HL-60/S4 treated with phorbol 12-myristate 13-acetate at 8.2 ng/mL for 4 days and 3 days (cell line): ENCODE measurements at regions not wholly inside any gene's neighbourhood (a gene's known extent, or its start where the extent isn't known, plus 50 kb on each side); places are given as distances from the start of the nearest gene placed in this dataset.

Experiments
- in situ Hi-C: fragments of 300-500 bp; cut with MboI; formaldehyde crosslinking; loops from 2 replicates; pipeline ENCODE4 v1.15.0; 2022; ENCODE audit warnings: low sequenced_read_pairs

DNA sequence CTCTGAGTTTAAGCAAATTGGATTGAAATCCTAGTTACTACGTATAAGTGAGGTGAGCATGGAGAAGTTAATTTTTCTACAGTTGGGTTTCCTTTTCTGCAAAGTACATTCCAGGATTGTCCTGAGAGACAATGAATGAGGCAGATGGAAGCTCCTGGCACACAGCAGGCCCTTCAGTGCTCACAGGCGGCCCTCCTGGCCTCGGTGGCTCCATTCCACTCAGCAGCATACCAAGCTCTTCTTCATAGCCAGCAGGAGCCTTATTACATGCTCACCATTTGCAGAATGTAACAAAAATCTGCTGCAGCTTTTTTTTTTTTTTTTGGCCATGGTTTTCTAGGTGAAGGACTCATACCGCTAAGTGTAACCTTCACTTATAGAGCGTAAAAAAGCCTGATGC lies 113.2 kb upstream of the FAM9B start:
- in situ Hi-C loops = no loop called here

DNA sequence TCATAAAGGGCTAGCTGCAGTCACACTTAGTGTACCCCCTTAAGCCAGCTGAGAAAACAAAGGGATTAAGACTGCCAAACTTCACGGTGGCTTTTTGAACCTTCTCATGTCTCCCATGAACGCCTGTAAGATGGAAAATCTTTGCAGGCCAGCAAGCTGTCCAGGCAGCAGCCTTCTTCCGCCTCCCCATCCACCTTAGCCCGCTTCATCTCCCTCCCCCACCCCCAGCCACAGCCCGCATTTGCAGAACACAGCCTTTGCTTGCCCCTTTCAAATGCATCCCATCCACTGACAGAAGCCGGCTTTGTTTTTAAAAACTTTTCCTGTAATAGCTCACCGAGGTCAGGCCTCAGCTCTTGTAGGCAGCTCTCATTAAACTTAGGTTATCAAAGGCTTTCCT lies 113.8 kb upstream of the FAM9B start:
- in situ Hi-C loops = no loop called here

DNA sequence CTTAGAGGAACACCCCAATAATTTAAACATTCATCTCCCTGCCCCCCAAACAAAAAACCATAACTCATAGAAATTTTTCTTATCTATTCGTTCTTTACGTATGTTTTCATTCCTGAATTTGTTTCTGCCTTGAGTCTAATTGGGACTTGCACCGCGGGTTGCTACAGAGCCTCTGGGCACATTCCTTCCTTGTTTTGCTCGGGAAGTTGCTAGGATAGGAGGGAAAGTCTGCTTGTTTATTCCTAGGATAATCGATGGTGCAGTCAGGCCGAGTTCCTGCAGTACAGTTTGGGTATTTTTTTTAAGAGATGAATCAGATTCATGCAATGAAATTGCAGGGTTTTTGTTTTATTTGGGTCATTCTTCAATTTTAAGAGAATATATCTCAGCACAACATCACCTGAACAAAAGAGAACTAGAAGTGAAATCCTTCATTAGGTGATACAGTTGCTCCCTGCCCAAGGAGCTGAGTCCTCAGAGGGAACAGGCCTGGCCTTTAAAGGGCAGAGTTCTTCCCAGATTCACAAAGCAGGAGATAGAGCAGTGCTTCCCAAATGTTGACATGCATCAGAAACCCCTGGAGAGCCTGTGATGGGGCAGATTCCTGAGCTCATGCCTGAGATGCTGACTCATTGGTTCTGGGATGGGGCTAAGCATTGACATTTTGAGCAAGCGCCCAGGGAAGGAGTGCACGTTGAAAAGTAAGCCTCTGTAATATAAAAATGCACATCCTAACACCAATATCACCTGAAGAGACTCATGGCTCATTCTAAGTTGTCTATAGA lies 114.9 kb upstream of the FAM9B start:
- in situ Hi-C loops = no loop called here

DNA sequence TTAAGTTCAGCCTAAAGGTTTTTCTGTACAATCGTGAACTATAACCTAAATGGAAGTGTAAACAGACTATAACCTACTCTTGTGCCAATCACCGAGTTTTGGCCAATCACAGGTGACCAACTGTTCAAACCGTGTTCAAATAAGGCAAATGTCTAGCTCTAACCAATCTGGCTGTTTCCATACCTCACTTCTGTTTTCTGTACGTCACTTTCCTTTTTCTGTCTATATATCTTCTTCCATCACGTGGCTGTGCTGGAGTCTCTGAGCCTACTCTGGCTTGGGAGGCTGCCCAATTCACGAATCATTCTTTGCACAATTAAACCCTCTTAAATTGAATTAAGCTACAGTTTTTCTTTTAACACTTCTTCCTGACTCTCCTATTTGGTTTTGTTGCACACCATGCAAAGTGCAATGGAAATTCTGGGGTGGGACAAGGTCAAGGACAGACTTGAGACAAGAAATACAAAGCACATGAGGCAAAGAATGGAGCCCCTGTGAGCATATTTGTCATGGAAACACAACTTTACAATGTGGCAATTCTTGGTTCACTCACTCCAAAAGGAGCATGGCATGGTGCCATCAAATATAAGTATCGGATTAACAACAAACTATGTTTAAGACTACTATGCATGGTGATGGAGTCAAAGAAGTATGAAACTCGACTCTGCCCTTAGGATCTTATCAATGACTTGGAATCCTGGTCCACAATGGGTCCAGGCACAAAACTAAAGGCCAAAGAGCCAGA lies 115.7 kb upstream of the FAM9B start:
- in situ Hi-C loops = no loop called here

DNA sequence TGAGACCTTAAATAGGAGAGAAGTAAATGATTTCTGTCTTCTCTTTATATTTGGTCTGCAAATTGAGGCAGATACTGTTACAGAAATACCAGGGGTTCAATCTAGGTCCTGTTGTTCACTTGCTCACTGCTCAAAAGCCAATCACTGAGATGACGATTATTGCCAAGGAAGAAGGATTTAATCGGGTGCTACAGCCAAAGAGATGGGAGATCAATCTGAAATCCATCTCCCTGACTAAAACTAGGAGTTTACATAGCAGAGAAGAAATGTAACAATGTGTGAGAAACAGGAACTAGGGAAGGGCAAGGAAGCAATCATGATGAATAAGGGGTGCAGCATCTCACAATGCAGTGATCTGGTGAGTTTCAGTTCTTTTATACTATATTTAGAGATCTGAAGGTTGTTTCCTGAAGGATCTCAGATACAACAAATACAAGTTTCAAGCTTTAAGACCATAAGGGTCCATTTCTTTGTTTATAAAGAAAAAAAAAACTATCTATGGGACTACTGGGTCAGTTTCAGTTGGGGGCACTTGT lies 117.9 kb upstream of the FAM9B start:
- in situ Hi-C loops = no loop called here

DNA sequence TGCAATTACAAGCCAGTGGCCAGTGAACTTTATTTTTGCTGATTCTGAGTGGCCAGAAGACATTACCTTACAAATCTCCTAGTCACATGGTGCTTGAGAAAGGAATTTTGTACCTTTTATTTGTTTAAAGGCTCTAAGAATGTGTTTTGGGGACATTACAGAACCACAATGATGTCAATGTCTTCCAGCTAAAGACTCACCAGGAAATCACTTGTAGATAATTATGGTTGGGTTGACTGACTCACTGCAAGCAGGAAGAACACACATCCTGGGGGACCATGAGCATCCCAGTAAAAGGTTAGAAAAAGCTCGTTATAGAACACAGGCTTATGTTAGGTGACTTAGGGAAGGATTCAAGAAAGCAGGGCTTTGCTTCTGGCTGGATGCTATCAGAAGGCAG lies 119.4 kb upstream of the FAM9B start:
- in situ Hi-C loops = no loop called here

DNA sequence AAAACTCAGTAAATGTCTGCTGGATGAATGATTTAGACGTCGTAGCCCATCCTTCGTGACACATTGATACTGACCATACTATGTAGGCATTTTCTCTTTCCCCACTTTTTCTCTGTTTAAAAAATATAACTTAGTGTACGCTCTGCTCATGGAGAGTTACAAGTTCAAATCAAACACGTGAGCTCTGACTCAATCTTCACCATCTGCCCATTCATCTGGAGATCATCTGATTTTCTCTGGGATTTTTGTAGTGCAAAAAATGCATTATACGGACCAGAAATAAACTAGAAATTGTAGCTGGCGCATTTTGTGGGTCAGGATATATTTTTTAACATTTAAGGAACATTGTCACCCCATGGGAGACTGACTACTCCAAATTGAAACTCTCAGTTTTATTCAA lies 124.7 kb upstream of the FAM9B start:
- in situ Hi-C loops = no loop called here

DNA sequence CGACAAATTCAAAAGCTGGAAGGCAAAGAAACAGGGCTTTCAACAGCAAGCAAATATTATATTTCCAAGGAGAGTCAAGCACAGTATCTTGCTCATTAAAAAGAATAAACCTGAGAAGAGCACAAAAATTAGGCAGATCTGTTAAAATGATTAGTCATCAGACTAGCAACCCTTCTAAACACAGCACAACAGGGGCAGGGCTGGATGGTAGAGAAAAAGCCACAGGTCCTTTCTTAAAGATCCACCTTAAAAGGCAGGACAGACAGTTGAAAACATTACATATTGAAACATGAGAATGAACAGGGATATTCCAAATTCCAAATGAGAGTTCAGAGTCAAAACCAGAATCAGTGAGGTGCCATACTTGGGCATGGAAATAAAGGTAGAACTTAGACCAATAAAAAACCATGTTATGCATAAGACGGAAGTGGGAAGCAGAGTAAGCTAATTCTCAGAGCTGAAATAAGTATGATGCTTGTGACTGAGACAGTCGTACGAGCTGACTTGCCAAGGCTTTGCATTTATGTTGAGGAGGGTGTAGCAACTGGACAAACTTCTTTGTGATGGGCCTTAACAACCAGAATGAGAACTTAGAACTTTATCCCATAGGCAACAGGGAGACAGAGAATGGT lies 126.9 kb upstream of the FAM9B start:
- in situ Hi-C loops = no loop called here

DNA sequence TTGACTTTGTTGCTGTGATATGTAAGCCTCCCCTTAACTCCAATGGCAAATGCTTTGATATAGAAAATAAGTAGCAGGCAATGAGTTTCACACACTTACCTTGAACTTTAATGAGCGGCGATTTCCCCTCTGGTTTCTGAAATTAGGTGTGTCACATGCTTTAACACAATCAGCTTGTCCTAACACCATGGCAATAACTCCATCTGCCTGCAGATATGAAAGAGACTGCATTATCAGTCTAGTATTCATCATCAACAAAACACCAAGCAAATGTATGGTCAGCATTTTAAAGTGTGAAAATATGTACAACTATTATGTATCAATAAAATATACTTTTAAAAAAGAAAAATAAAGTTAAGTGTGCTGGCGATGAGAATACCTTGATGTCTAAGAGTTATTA lies 128.8 kb upstream of the FAM9B start:
- in situ Hi-C loops = no loop called here

DNA sequence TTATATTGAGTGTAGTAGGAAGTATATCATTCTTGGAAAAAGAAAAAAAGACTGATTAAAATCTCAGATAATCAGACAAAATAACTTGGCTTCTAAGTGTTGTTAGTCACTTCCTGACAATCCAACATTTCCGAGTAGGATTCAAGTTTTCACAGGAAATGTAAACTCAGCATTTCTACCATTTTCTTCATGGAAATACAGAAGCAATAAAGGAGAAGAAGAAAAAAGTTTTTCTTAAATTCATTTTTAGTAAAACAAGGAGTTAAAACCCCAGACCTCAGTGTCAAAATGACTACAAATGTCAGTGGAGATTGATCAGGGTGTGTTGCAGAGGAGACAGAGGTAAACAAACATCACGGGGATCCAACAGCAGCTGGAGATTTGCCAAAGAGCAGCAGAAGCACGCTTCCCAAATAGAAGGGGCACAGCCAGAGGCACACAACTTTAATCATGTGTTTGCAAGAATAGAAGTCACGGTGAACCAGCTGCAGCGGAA lies 129.3 kb upstream of the FAM9B start:
- in situ Hi-C loops = no loop called here

DNA sequence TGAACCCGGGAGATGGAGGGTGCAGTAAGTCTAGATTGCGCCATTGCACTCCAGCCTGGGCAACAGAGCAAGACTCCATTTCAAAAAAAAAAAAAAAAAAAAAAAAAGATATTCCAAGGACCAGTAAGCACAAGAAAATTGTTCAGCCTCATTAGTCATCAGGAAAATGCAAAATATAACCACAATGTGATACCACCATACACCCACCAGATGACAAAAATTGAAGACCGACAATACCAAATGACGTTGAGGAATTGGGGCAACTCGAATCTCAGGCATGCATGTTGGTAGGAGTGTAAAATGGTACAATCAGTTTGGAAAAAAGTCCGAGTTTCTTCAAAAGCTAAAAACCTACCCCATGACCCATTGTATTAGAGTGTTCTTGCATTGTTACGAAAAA lies 130.2 kb upstream of the FAM9B start:
- in situ Hi-C loops = no loop called here

DNA sequence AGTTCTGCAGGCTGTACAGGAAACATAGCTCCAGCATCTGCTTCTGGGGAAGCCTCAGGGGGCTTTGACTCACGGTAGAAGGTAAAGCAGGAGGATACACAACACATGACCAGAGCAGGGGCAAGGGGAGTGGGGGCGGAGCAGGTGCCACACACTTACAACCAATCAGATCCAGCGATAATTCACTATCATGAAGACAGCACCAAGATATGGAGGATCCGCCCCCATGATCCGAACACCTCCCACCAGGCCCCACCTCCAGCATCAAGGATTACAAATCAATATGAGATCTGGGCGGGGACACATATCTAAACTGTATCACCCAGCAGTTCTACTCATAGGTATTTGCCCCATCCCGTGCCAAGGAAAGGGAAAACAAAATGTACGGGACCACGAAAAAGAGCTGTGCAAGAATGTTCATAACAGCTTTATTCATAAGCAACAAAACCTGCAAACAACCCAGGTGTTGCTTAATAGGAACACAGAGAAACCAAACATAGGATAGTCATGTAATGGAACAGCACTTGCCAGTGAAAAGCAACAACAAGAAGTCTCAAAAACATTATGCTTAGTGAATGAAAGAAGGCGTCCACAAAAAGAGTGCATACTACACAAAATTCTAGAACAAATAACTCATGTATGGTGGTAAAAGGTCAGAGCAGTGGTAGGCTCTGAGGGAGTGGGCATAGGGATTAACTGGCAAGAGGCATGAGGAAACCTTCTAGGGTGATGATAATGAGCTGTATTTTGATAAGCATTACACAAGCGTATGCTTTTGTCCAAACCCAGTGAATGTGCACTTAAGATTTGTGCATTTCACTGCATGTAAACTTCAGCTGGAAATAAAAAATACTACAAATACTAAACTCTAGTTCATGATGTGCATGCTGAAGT lies 130.9 kb upstream of the FAM9B start:
- in situ Hi-C loops = no loop called here

DNA sequence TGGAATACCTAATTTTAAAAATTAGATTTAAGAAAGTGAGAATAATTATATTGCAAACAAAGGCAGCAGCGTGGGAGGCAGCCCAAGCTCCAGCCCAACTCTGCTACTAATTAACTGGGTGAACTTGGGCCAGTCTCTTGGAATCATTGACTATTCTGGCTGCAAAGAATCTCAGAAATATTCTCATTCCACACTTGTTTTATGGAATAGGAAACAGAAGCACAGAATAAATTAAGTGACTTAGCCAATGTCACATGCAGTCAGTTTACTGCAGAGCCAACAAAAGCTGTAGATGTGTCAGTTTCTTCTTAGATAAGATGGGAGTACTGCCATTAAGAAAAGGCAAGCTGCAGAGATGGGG lies 132.6 kb upstream of the FAM9B start:
- in situ Hi-C loops = no loop called here

DNA sequence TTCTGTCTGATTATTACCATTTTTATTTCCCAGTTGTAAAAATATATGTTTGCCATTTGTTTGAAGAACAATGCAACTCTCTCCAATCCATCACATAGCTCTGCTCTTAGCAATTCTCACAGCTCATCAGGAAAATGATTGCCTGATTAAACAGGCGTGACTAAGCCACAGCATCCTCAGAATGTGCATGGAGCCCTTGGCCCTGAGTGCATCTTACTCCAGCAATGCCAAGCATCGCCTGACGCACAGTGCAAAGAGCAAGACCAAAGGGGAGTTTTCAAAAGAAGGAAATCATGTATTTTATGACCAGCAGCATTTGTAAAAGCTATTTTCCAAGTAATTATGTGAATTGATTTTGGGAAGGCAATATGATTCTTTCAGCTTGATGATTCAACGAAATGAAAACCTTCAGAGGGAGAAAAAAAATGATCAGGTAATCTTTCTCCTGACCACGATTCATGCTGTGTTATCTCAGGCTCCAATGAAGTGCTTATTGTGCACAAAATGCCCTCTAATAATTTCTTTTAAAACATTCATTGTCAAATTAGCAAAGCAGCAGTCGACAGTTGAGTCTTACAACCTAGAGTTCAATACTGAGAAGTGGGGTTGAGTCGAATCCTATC lies 138.0 kb upstream of the FAM9B start:
- in situ Hi-C loops = no loop called here

DNA sequence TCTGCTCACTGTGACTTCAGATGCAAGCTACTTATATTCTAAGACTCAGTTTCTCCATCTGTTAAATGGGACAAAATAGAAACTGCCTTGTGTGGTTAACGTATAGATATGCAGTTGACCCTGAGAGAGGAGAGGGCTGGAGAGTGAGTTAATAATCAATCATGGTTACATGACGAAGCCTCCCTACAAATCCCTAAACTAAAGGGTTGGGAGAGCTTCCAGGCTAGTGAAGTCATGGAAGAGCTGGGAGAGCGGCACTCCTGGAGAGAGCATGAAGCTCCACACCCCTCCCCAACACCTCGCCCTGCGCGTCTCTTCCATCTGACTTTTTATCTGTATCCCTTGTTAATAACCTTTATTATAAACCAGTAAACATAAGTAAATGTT lies 138.5 kb upstream of the FAM9B start:
- in situ Hi-C loops = no loop called here

DNA sequence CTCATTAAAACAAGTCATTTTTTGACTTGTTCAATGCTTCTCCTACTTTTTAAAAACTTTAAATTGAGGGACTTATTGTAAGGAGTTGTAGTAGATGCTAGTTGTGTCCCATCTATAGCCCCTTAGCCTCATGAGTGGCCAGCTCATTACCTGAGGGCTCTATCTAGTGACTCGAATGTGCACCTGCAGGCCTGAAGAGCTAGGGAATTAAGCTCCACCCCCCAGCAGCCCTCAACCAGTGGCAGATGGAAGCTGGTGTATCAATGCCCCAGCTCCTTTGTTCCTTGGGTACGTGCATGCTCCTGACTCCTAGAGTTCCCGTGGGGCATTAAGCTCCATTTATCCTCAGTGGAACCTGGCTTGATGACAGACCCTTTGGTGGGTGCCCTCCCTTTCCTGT lies 146.7 kb upstream of the FAM9B start:
- in situ Hi-C loops = no loop called here

DNA sequence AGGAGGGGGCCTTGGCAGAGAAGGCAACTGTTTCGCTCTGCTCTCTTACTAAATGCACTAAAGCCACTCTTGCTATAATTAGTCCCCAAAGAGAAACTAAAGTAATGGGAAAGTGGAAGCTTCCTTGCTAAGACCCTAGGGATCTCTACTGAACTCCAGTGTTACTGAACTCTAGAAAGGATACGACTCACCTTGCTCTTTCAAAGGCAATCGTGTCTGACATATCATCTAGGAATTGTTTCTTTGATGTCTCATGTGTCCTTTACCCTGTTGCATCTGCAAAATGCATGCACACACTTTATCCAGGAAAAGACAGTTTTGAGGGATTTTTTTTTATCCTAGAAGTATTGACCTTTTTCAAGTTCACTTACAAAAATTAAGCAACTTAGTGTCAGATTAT lies 148.1 kb upstream of the FAM9B start:
- in situ Hi-C loops = no loop called here

DNA sequence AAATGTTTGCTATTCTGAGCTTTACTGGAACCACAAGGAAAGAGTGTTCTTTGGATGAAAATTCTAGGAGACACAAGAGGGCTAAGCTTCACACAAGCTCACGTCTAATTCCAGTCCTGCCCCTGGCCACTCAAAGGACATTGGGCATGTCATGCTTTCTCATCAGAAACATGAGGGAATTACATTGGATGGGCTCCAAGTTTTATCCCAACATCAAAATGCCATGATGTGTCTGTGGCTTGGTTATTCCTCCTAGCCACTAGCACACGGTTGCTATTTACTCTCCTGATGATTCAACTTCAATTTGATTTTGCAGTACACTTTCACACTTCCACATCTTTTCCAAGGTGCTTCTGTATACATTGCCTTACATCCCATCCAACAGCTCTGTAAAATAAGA lies 149.6 kb upstream of the FAM9B start:
- in situ Hi-C loops = no loop called here

DNA sequence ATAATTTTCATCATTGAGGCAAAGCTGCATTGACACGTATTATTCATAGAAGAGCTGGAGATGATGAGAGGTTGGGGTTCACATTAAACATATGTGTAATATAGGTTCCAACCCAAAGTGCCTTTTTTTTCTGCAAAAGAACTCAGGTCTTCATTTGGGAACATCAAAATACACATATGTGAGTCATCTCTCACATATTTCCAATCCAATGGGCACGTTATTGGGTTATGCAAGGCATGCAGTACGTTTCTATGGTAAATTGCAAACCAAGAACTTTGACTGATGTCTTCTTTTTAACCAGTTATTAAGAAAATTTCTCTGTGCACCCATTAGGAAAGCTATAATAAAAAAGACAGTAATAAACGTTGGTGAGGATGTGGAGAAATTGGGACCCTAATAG lies 150.3 kb upstream of the FAM9B start:
- in situ Hi-C loops = no loop called here

DNA sequence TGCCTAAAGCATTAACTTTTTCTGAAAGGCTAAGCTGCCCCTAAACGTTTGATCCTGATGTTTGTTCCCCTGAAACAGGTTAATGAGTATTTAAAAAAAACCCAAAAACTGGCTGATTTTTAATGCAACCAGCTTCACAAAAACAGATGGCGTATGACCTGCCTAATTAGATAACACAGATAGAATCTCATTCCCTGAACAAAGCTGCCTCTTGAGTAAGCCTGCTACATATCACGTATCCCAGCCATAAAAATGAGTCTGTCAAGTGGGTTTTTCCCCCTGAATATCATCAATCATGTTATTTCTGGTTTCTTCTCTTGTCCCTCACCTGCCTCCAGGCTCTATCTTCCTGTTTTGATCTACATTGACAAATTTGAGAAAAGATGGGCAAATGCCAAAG lies 154.2 kb upstream of the FAM9B start:
- in situ Hi-C loops = no loop called here
